GM23248 (cell line): ENCODE measurements at regions not wholly inside any gene's neighbourhood (a gene's known extent, or its start where the extent isn't known, plus 50 kb on each side); places are given as distances from the start of the nearest gene placed in this dataset.

Experiments used
- DNase-seq: peaks from one replicate; pipeline ENCODE4 v3.0.0-alpha.2; 2015
- H2AFZ ChIP-seq: fragments of 200-600 bp; sonication (generic); 2 replicates; pipeline ENCODE4 v1.6.1; 2016; ENCODE audit warnings: antibody characterized with exemption
- H3F3A ChIP-seq: fragments of 200-600 bp; sonication (generic); 2 replicates; pipeline ENCODE4 v1.6.1; 2016; ENCODE audit warnings: mild to moderate bottlenecking, antibody characterized with exemption, mixed run types; ENCODE audit not compliant: insufficient read depth
- H3K27ac ChIP-seq: fragments of 200-600 bp; sonication (generic); 2 replicates; pipeline ENCODE4 v1.5.1; 2016; ENCODE audit warnings: mild to moderate bottlenecking
- H3K27me3 ChIP-seq: fragments of 200-600 bp; sonication (generic); replicated peaks from 2 replicates; pipeline ENCODE4 v1.6.1; 2016; ENCODE audit warnings: mild to moderate bottlenecking; ENCODE audit not compliant: insufficient read depth
- H3K36me3 ChIP-seq: fragments of 200-600 bp; sonication (generic); 2 replicates; pipeline ENCODE4 v1.6.1; 2016; ENCODE audit warnings: low read depth, mild to moderate bottlenecking
- H3K4me1 ChIP-seq: fragments of 200-600 bp; sonication (generic); 2 replicates; pipeline ENCODE4 v1.6.1; 2016; ENCODE audit warnings: mild to moderate bottlenecking; ENCODE audit not compliant: insufficient read depth
- H3K4me2 ChIP-seq: fragments of 200-600 bp; sonication (generic); one replicate; pipeline ENCODE4 v1.6.1; 2016; ENCODE audit warnings: mild to moderate bottlenecking; ENCODE audit not compliant: unreplicated experiment
- H3K4me3 ChIP-seq: fragments of 200-600 bp; sonication (generic); 2 replicates; pipeline ENCODE4 v1.5.1; 2016; ENCODE audit warnings: mild to moderate bottlenecking
- H3K79me2 ChIP-seq: fragments of 200-600 bp; sonication (generic); 2 replicates; pipeline ENCODE4 v1.6.1; 2016; ENCODE audit warnings: mild to moderate bottlenecking; ENCODE audit not compliant: insufficient read depth
- H3K9ac ChIP-seq: fragments of 200-600 bp; sonication (generic); 2 replicates; pipeline ENCODE4 v1.6.1; 2016; ENCODE audit warnings: mild to moderate bottlenecking
- H3K9me2 ChIP-seq: fragments of 200-600 bp; sonication (generic); 2 replicates; pipeline ENCODE4 v1.6.1; 2016; ENCODE audit warnings: mixed run types, mild to moderate bottlenecking, moderate library complexity; ENCODE audit not compliant: insufficient read depth
- H3K9me3 ChIP-seq: fragments of 200-600 bp; sonication (generic); one replicate; pipeline ENCODE4 v1.6.1; 2017; ENCODE audit warnings: low read depth
- H4K20me1 ChIP-seq: fragments of 200-600 bp; sonication (generic); 2 replicates; pipeline ENCODE4 v1.6.0; 2016; ENCODE audit not compliant: insufficient read depth
- EZH2 ChIP-seq: fragments of 200-600 bp; sonication (generic); IDR thresholded peaks from 2 replicates; pipeline ENCODE4 v1.6.1; 2018; ENCODE audit warnings: antibody characterized with exemption, mild to moderate bottlenecking; ENCODE audit not compliant: insufficient read depth, poor library complexity, severe bottlenecking
- EZH2phosphoT487 ChIP-seq: fragments of 200-600 bp; sonication (generic); IDR thresholded peaks from 2 replicates; pipeline ENCODE4 v1.6.1; 2018; ENCODE audit warnings: antibody characterized with exemption, moderate library complexity, mild to moderate bottlenecking, low read depth; ENCODE audit not compliant: insufficient read depth
- WGBS, 2 experiments: methylation state at CpG; one replicate each; pipeline ENCODE4 v1.1.6; 2015 to 2017; ENCODE audit warnings: low lambda C conversion rate in 2 of 2, low coverage in 1 of 2; ENCODE audit errors: missing lambda C conversion rate in 2 of 2; 5-methylcytosine and 5-hydroxymethylcytosine counted together
- in situ Hi-C: fragments of 300-500 bp; cut with MboI; formaldehyde crosslinking; loops from 2 replicates; pipeline ENCODE4 v1.15.0; 2020

- H3K36me3 ChIP-seq, result no peaks in the 10 kb centered on the region
- H2AFZ ChIP-seq, result no peak overlapping the region
- H3K9me3 ChIP-seq, result no peaks in the 10 kb centered on the region
- H3K9me2 ChIP-seq, result no peaks in the 10 kb centered on the region; the same call in 1 of the 2 replicates
- no peak overlapping the region for H3K27ac ChIP-seq
- H3K4me2 ChIP-seq, result no peak overlapping the region
- no peaks in the 10 kb centered on the region for H3F3A ChIP-seq
- H3K4me1 ChIP-seq, result no peaks in the 10 kb centered on the region
- no peaks in the 10 kb centered on the region for H4K20me1 ChIP-seq
- no peak overlapping the region for H3K9ac ChIP-seq
- no peak for DNase-seq
- TF ChIP-seq EZH2phosphoT487 (no peak), EZH2 (no peak)
- H3K27me3 ChIP-seq, result no peaks in the 10 kb centered on the region
- H3K4me3 ChIP-seq, result no peak overlapping the region
- in situ Hi-C loops, result no loop called here
- 87 to 93% methylated on average over 2 of the region's 2 CpGs for WGBS, 2 experiments
- H3K79me2 ChIP-seq, result no peaks in the 10 kb centered on the region
Observed at GRCh38 chr12:92417373-92417772, 271.7 kb upstream of the BTG1 start.

- Histone ChIP-seq H3K4me3 (no peak overlapping the region), H3F3A (no peaks in the 10 kb centered on the region), H2AFZ (no peak overlapping the region), H3K4me2 (no peak overlapping the region), H4K20me1 (no peaks in the 10 kb centered on the region), H3K27me3 (no peaks in the 10 kb centered on the region), H3K27ac (no peak overlapping the region), H3K36me3 (no peaks in the 10 kb centered on the region), H3K79me2 (no peaks in the 10 kb centered on the region), H3K4me1 (no peaks in the 10 kb centered on the region), H3K9me3 (no peaks in the 10 kb centered on the region), H3K9ac (no peak overlapping the region), H3K9me2 (no peaks in the 10 kb centered on the region; the same call in 1 of the 2 replicates)
- in situ Hi-C loops, result no loop called here
- no peak for TF ChIP-seq EZH2phosphoT487
- TF ChIP-seq EZH2, result no peak
- no peak for DNase-seq
- WGBS, 2 experiments, result 92 to 98% methylated on average over 4 of the region's 4 CpGs
Observed at GRCh38 chr12:92416385-92416812, 270.8 kb upstream of the BTG1 start.

GRCh38 chr12:92414170-92415070 lies 268.8 kb upstream of the BTG1 start:
- no peaks in the 10 kb centered on the region for H3F3A ChIP-seq
- no peaks in the 10 kb centered on the region for H3K9me3 ChIP-seq
- no peak overlapping the region for H3K9ac ChIP-seq
- no peaks in the 10 kb centered on the region; the same call in 1 of the 2 replicates for H3K9me2 ChIP-seq
- no peaks in the 10 kb centered on the region for H3K4me1 ChIP-seq
- H2AFZ ChIP-seq, result no peak overlapping the region; the same call in 1 of the 2 replicates
- no peak overlapping the region for H3K27ac ChIP-seq
- WGBS, 2 experiments, result 86 to 87% methylated on average over 5 of the region's 5 CpGs
- no peak overlapping the region for H3K4me2 ChIP-seq
- in situ Hi-C loops, result no loop called here
- H4K20me1 ChIP-seq, result no peaks in the 10 kb centered on the region
- no peak overlapping the region for H3K4me3 ChIP-seq
- no peaks in the 10 kb centered on the region for H3K79me2 ChIP-seq
- H3K27me3 ChIP-seq, result no peaks in the 10 kb centered on the region
- no peak for DNase-seq
- TF ChIP-seq EZH2phosphoT487 (no peak), EZH2 (no peak)
- no peaks in the 10 kb centered on the region for H3K36me3 ChIP-seq

- Histone ChIP-seq H3K4me1 (no peaks in the 10 kb centered on the region), H3K36me3 (no peaks in the 10 kb centered on the region), H3K9me2 (no peaks in the 10 kb centered on the region; the same call in 1 of the 2 replicates), H3K9me3 (no peaks in the 10 kb centered on the region), H3K9ac (no peak overlapping the region), H3K27me3 (no peaks in the 10 kb centered on the region), H3F3A (no peaks in the 10 kb centered on the region), H3K4me3 (no peak overlapping the region), H2AFZ (no peak overlapping the region), H4K20me1 (no peaks in the 10 kb centered on the region), H3K4me2 (no peak overlapping the region), H3K27ac (no peak overlapping the region), H3K79me2 (no peaks in the 10 kb centered on the region)
- no peak for DNase-seq
- in situ Hi-C loops, result no loop called here
- WGBS, 2 experiments, result 66 to 76% methylated on average over 3 of the region's 3 CpGs
- no peak for TF ChIP-seq EZH2
Observed at GRCh38 chr12:92413286-92413685, 267.6 kb upstream of the BTG1 start.

GRCh38 chr12:92412856-92413255 lies 267.2 kb upstream of the BTG1 start:
- Histone ChIP-seq H3K9me2 (no peaks in the 10 kb centered on the region; the same call in 1 of the 2 replicates), H3K79me2 (no peaks in the 10 kb centered on the region), H3K4me2 (no peak overlapping the region), H3K36me3 (no peaks in the 10 kb centered on the region), H3K4me3 (no peak overlapping the region), H3K27me3 (no peaks in the 10 kb centered on the region), H3F3A (no peaks in the 10 kb centered on the region), H3K4me1 (no peaks in the 10 kb centered on the region), H3K9me3 (no peaks in the 10 kb centered on the region), H3K27ac (no peak overlapping the region), H3K9ac (no peak overlapping the region), H4K20me1 (no peaks in the 10 kb centered on the region), H2AFZ (no peak overlapping the region)
- TF ChIP-seq EZH2phosphoT487, result no peak
- no peak for TF ChIP-seq EZH2
- in situ Hi-C loops, result no loop called here
- DNase-seq, result peak; percentile 16
